ENCODE measurements at regions not wholly inside any gene's neighbourhood (a gene's known extent, or its start where the extent isn't known, plus 50 kb on each side); places are given as distances from the start of the nearest gene placed in this dataset.

GRCh38 chr15:95448531-95449229, 881.8 kb upstream of the NR2F2 start:
- no peak for DNase-seq
- no peaks in the 10 kb centered on the region for H3K4me1 Mint-ChIP-seq (ENCODE audit: low read depth, unreplicated experiment)
- H3K27me3 Mint-ChIP-seq (ENCODE audit: unreplicated experiment): peaks cover 2% of the 10 kb centered on the region
- H3K36me3 Mint-ChIP-seq (ENCODE audit: unreplicated experiment): no peaks in the 10 kb centered on the region
- H3K4me3 Mint-ChIP-seq (ENCODE audit: unreplicated experiment): no peak overlapping the region
- no peak overlapping the region for H3K27ac Mint-ChIP-seq (ENCODE audit: unreplicated experiment)
- TF ChIP-seq CTCF (IDR thresholded peaks at IDR 0.05; ENCODE audit: partially characterized antibody, unreplicated experiment): no peak
- H3K9me3 Mint-ChIP-seq (ENCODE audit: unreplicated experiment): no peaks in the 10 kb centered on the region

- Mint-ChIP-seq H3K4me3 (ENCODE audit: unreplicated experiment) (no peak overlapping the region), H3K27me3 (ENCODE audit: unreplicated experiment) (peaks cover 2% of the 10 kb centered on the region), H3K36me3 (ENCODE audit: unreplicated experiment) (no peaks in the 10 kb centered on the region), H3K4me1 (ENCODE audit: low read depth, unreplicated experiment) (no peaks in the 10 kb centered on the region), H3K9me3 (ENCODE audit: unreplicated experiment) (no peaks in the 10 kb centered on the region), H3K27ac (ENCODE audit: unreplicated experiment) (no peak overlapping the region)
- DNase-seq: no peak
- no peak for TF ChIP-seq CTCF (IDR thresholded peaks at IDR 0.05; ENCODE audit: partially characterized antibody, unreplicated experiment)
Observed at GRCh38 chr15:95449230-95449628, 881.3 kb upstream of the NR2F2 start.

GRCh38 chr15:95450413-95450812, 880.1 kb upstream of the NR2F2 start:
- Mint-ChIP-seq H3K9me3 (ENCODE audit: unreplicated experiment) (no peaks in the 10 kb centered on the region), H3K36me3 (ENCODE audit: unreplicated experiment) (no peaks in the 10 kb centered on the region), H3K27ac (ENCODE audit: unreplicated experiment) (no peak overlapping the region), H3K27me3 (ENCODE audit: unreplicated experiment) (peaks cover 2% of the 10 kb centered on the region), H3K4me3 (ENCODE audit: unreplicated experiment) (no peak overlapping the region), H3K4me1 (ENCODE audit: low read depth, unreplicated experiment) (no peaks in the 10 kb centered on the region)
- no peak for DNase-seq
- no peak for TF ChIP-seq CTCF (IDR thresholded peaks at IDR 0.05; ENCODE audit: partially characterized antibody, unreplicated experiment)

GRCh38 chr15:95451938-95452337, 878.6 kb upstream of the NR2F2 start:
- Mint-ChIP-seq H3K9me3 (ENCODE audit: unreplicated experiment) (no peaks in the 10 kb centered on the region), H3K36me3 (ENCODE audit: unreplicated experiment) (no peaks in the 10 kb centered on the region), H3K27ac (ENCODE audit: unreplicated experiment) (no peak overlapping the region), H3K4me1 (ENCODE audit: low read depth, unreplicated experiment) (no peaks in the 10 kb centered on the region), H3K27me3 (ENCODE audit: unreplicated experiment) (peaks cover 2% of the 10 kb centered on the region), H3K4me3 (ENCODE audit: unreplicated experiment) (no peak overlapping the region)
- no peak for DNase-seq
- TF ChIP-seq CTCF (IDR thresholded peaks at IDR 0.05; ENCODE audit: partially characterized antibody, unreplicated experiment): no peak

GRCh38 chr15:95454403-95455262, 875.9 kb upstream of the NR2F2 start:
- TF ChIP-seq CTCF (IDR thresholded peaks at IDR 0.05; ENCODE audit: partially characterized antibody, unreplicated experiment): no peak
- DNase-seq: no peak
- H3K4me1 Mint-ChIP-seq (ENCODE audit: low read depth, unreplicated experiment): no peaks in the 10 kb centered on the region
- no peak overlapping the region for H3K4me3 Mint-ChIP-seq (ENCODE audit: unreplicated experiment)
- H3K27me3 Mint-ChIP-seq (ENCODE audit: unreplicated experiment): peaks cover 2% of the 10 kb centered on the region
- H3K36me3 Mint-ChIP-seq (ENCODE audit: unreplicated experiment): no peaks in the 10 kb centered on the region
- H3K27ac Mint-ChIP-seq (ENCODE audit: unreplicated experiment): no peak overlapping the region
- no peaks in the 10 kb centered on the region for H3K9me3 Mint-ChIP-seq (ENCODE audit: unreplicated experiment)

Measured in glutamatergic neuron (in vitro differentiated cells).